Naive thymus-derived CD4-positive, alpha-beta T cell (primary cell): ENCODE measurements at regions not wholly inside any gene's neighbourhood (a gene's known extent, or its start where the extent isn't known, plus 50 kb on each side); places are given as distances from the start of the nearest gene placed in this dataset.
"Not testable (repeated sequence)": the region's sequence is repeated elsewhere in the genome, so short reads cannot be mapped to it uniquely, and the experiment has no call there.

Experiments used
- ATAC-seq: fragments of 150-1000 bp; cut with Tn5 transposase; 2 replicates; pipeline ENCODE4 v1.10.0; 2021; ENCODE audit warnings: mild to moderate bottlenecking, moderate library complexity
- CTCF ChIA-PET: fragments of 350-600 bp; sonication (Branson Sonifier 250); formaldehyde crosslinking; loops from one replicate; lab custom pipeline; 2021; ENCODE audit warnings: antibody characterized with exemption; lab: Charles Lee
- POLR2A ChIA-PET: fragments of 350-600 bp; sonication (Branson Sonifier 250); formaldehyde crosslinking; loops from one replicate; lab custom pipeline; 2021; ENCODE audit warnings: antibody characterized with exemption, inconsistent platforms; lab: Charles Lee
- DNase-seq, 9 donors: peaks; one replicate each; pipeline versions ENCODE4 v3.0.0 to v3.0.0-alpha.2; 2020 to 2022; ENCODE audit warnings: mixed read lengths in 1 of 9
- H3K27ac ChIP-seq: one replicate; pipeline ENCODE4 v1.7.0; 2013; ENCODE audit warnings: mild to moderate bottlenecking, low read depth, low read length, moderate library complexity
- H3K27me3 ChIP-seq, 2 donors: one replicate each; pipeline ENCODE4 v1.7.0; 2013; ENCODE audit warnings: low read length in 2 of 2, mild to moderate bottlenecking in 2 of 2, moderate library complexity in 2 of 2; ENCODE audit not compliant: control insufficient read depth in 2 of 2, insufficient read depth in 2 of 2
- H3K36me3 ChIP-seq, 3 experiments: 1 replicate in 2 of 3; 2 replicates in 1 of 3; pipeline ENCODE4 v1.7.0; 2013; ENCODE audit warnings: low read length in 3 of 3, mild to moderate bottlenecking in 3 of 3, moderate library complexity in 1 of 3; ENCODE audit not compliant: insufficient read depth in 3 of 3, control insufficient read depth in 2 of 3
- H3K4me1 ChIP-seq, 2 donors: one replicate each; pipeline ENCODE4 v1.7.0; 2013; ENCODE audit warnings: low read length in 2 of 2, mild to moderate bottlenecking in 2 of 2, moderate library complexity in 1 of 2; ENCODE audit not compliant: control insufficient read depth in 2 of 2, insufficient read depth in 2 of 2
- H3K4me3 ChIP-seq: 2 replicates; pipeline ENCODE4 v1.7.0; 2013; ENCODE audit warnings: mild to moderate bottlenecking, low read length
- H3K9me3 ChIP-seq, 3 experiments: 1 replicate in 2 of 3; 2 replicates in 1 of 3; pipeline ENCODE4 v1.7.0; 2013; ENCODE audit warnings: low read length in 3 of 3; ENCODE audit not compliant: control insufficient read depth in 2 of 3
- H3K27ac Mint-ChIP-seq, 9 donors: one replicate each; pipeline ENCODE4 v1.8.0; 2020 to 2022; ENCODE audit warnings: mixed read lengths in 9 of 9, mild to moderate bottlenecking in 8 of 9, moderate library complexity in 5 of 9, inconsistent platforms in 2 of 9
- H3K27me3 Mint-ChIP-seq, 5 donors: one replicate each; pipeline ENCODE4 v1.8.0; 2021 to 2022; ENCODE audit warnings: mixed read lengths in 5 of 5, mild to moderate bottlenecking in 1 of 5
- H3K36me3 Mint-ChIP-seq, 5 donors: one replicate each; pipeline ENCODE4 v1.8.0; 2020 to 2022; ENCODE audit warnings: mixed read lengths in 5 of 5, mild to moderate bottlenecking in 3 of 5, inconsistent platforms in 1 of 5
- H3K4me1 Mint-ChIP-seq, 7 donors: one replicate each; pipeline ENCODE4 v1.8.0; 2020 to 2022; ENCODE audit warnings: mixed read lengths in 7 of 7, mild to moderate bottlenecking in 3 of 7, inconsistent platforms in 1 of 7
- H3K4me3 Mint-ChIP-seq, 10 donors: one replicate each; pipeline ENCODE4 v1.8.0; 2020 to 2022; ENCODE audit warnings: mild to moderate bottlenecking in 10 of 10, mixed read lengths in 10 of 10, moderate library complexity in 6 of 10, inconsistent platforms in 2 of 10
- H3K9me3 Mint-ChIP-seq, 11 donors: one replicate each; pipeline ENCODE4 v1.8.0; 2020 to 2022; ENCODE audit warnings: mixed read lengths in 11 of 11, mild to moderate bottlenecking in 4 of 11, inconsistent platforms in 1 of 11, moderate library complexity in 1 of 11
- intact Hi-C, 2 donors: fragments of 100-400 bp; cut with micrococcal nuclease; formaldehyde crosslinking; loops; one replicate each; pipeline ENCODE4 v1.15.1; 2023

- H3K27me3 ChIP-seq, H3K27me3 Mint-ChIP-seq, H3K9me3 ChIP-seq, DNase-seq, H3K4me1 ChIP-seq, H3K4me3 Mint-ChIP-seq, intact Hi-C loops, H3K27ac Mint-ChIP-seq, H3K9me3 Mint-ChIP-seq, H3K36me3 ChIP-seq, ATAC-seq, H3K27ac ChIP-seq, H3K36me3 Mint-ChIP-seq, H3K4me3 ChIP-seq, CTCF ChIA-PET, H3K4me1 Mint-ChIP-seq, POLR2A ChIA-PET: not testable (repeated sequence)
Measured at GRCh38 chr2:87089401-87089800, 67.8 kb upstream of the PLGLB1 start.

DNA sequence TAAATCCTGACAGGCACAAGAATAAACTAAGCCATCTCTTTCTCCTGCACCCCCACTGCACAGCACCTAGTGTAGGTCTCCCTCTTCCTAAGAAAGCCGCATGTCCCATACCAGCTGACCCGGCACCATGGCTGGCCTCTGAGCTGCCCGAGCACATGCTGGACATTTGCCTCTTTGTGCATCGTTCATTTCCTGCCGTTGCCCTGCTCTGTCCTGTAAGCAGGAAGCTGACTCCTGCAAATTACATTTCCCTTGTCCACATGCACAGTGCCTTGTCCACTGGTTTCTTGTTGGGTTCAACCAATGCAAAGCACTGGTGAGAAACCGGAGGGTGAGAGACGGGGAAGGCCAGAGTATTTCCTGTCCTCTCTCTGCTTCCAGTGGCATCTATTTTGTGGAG lies 71.6 kb upstream of the PLGLB1 start:
- DNase-seq, H3K27me3 ChIP-seq, H3K36me3 Mint-ChIP-seq, H3K9me3 Mint-ChIP-seq, POLR2A ChIA-PET, H3K4me1 Mint-ChIP-seq, H3K4me3 ChIP-seq, H3K9me3 ChIP-seq, CTCF ChIA-PET, H3K4me3 Mint-ChIP-seq, H3K27ac ChIP-seq, ATAC-seq, H3K27ac Mint-ChIP-seq, H3K4me1 ChIP-seq, H3K36me3 ChIP-seq, H3K27me3 Mint-ChIP-seq, intact Hi-C loops: not testable (repeated sequence)

DNA sequence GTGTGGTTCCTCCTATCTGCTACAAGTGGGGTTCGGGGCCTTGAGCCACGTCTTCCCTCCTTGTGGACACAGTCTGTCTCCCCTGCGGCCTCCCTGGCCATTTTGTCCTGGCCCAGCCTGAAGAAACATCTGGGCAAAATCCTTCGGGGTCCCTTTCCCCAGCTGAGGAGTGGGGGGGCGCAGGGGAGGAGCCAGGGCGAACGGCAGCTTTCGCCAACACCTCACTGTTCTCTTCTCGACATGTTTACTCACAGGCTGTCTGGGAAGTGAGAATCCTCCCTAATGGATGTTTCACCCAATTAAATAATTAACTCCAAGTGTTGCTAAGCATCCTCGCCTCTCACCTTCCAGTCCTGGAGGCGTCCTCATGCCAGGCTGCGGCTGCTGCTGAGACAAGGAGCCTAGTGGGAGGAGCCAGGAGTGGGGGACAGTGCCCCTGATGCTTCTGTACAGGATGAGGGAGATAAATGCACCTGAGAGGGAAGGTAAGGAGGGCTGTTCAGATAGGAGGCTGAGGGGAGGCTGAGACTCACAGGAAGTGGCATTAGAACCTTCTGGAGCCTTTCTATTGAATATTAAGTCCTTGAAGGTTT lies 72.4 kb upstream of the PLGLB1 start:
- H3K36me3 ChIP-seq, ATAC-seq, H3K27me3 Mint-ChIP-seq, H3K9me3 ChIP-seq, H3K27ac Mint-ChIP-seq, H3K4me3 ChIP-seq, intact Hi-C loops, H3K9me3 Mint-ChIP-seq, H3K4me3 Mint-ChIP-seq, H3K27me3 ChIP-seq, CTCF ChIA-PET, H3K4me1 Mint-ChIP-seq, POLR2A ChIA-PET, DNase-seq, H3K4me1 ChIP-seq, H3K36me3 Mint-ChIP-seq, H3K27ac ChIP-seq: not testable (repeated sequence)

- intact Hi-C loops, H3K4me1 Mint-ChIP-seq, POLR2A ChIA-PET, H3K9me3 Mint-ChIP-seq, H3K4me1 ChIP-seq, H3K36me3 ChIP-seq, ATAC-seq, H3K27ac ChIP-seq, H3K27me3 Mint-ChIP-seq, H3K4me3 Mint-ChIP-seq, H3K27me3 ChIP-seq, CTCF ChIA-PET, H3K4me3 ChIP-seq, H3K27ac Mint-ChIP-seq, H3K36me3 Mint-ChIP-seq, H3K9me3 ChIP-seq, DNase-seq: not testable (repeated sequence)
Measured at GRCh38 chr2:87095804-87096203, 74.2 kb upstream of the PLGLB1 start.

- ATAC-seq, H3K9me3 ChIP-seq, H3K4me1 Mint-ChIP-seq, DNase-seq, H3K36me3 Mint-ChIP-seq, H3K9me3 Mint-ChIP-seq, CTCF ChIA-PET, H3K36me3 ChIP-seq, H3K27me3 Mint-ChIP-seq, H3K27me3 ChIP-seq, H3K27ac ChIP-seq, POLR2A ChIA-PET, intact Hi-C loops, H3K4me1 ChIP-seq, H3K4me3 ChIP-seq: not testable (repeated sequence)
- H3K4me3 Mint-ChIP-seq: peak overlapping the region in 6 of 10 donors; percentile 28 to 83 (median 52)
- H3K27ac Mint-ChIP-seq: peak overlapping the region in 6 of 9 donors; percentile 48 to 92 (median 62)
Measured at GRCh38 chr2:87128761-87129553, 107.3 kb upstream of the PLGLB1 start.

GRCh38 chr2:87132577-87132976 lies 110.9 kb upstream of the PLGLB1 start:
- CTCF ChIA-PET, H3K27me3 ChIP-seq, ATAC-seq, H3K27me3 Mint-ChIP-seq, H3K9me3 ChIP-seq, H3K36me3 Mint-ChIP-seq, H3K27ac Mint-ChIP-seq, H3K36me3 ChIP-seq, H3K27ac ChIP-seq, POLR2A ChIA-PET, H3K9me3 Mint-ChIP-seq, H3K4me1 ChIP-seq, H3K4me3 ChIP-seq, intact Hi-C loops, H3K4me3 Mint-ChIP-seq, H3K4me1 Mint-ChIP-seq, DNase-seq: not testable (repeated sequence)

GRCh38 chr2:87151835-87152493 lies 130.3 kb upstream of the PLGLB1 start:
- DNase-seq: not testable (repeated sequence)

More at GRCh38 chr2:87151835-87152493, 130.3 kb upstream of the PLGLB1 start:
- H3K9me3 ChIP-seq, H3K27me3 ChIP-seq, H3K27ac ChIP-seq, POLR2A ChIA-PET, H3K4me1 ChIP-seq, H3K4me3 Mint-ChIP-seq, H3K27me3 Mint-ChIP-seq, H3K36me3 Mint-ChIP-seq, H3K36me3 ChIP-seq, intact Hi-C loops, CTCF ChIA-PET, H3K4me1 Mint-ChIP-seq, H3K27ac Mint-ChIP-seq, H3K9me3 Mint-ChIP-seq, H3K4me3 ChIP-seq: not testable (repeated sequence)
- ATAC-seq: peak; percentile 50
